K562 (cell line): ENCODE measurements at regions not wholly inside any gene's neighbourhood (a gene's known extent, or its start where the extent isn't known, plus 50 kb on each side); places are given as distances from the start of the nearest gene placed in this dataset.

Experiments
- BDP1 ChIP-seq: IDR thresholded peaks from 3 replicates; pipeline ENCODE4 v1.6.1; 2011; ENCODE audit not compliant: insufficient read length, insufficient read depth
- CHD1 ChIP-seq: fragments of 200-600 bp; sonication (generic); IDR thresholded peaks from one replicate; pipeline ENCODE4 v1.6.1; 2012; ENCODE audit warnings: mild to moderate bottlenecking, moderate library complexity, low read length, inconsistent platforms
- E2F1 ChIP-seq: sonication (generic); formaldehyde crosslinking; IDR thresholded peaks from 2 replicates; pipeline ENCODE4 v1.8.1; 2023; ENCODE audit warnings: mild to moderate bottlenecking, missing genetic modification reagents, moderate library complexity
- GATA2 ChIP-seq: sonication (generic); formaldehyde crosslinking; IDR thresholded peaks from 2 replicates; pipeline ENCODE4 v1.4.0; 2020; ENCODE audit warnings: mild to moderate bottlenecking, missing genetic modification reagents
- HIVEP1 ChIP-seq: fragments of 250-450 bp; sonication (Bioruptor Pico); IDR thresholded peaks from 2 replicates; pipeline ENCODE4 v1.4.0; 2020; ENCODE audit warnings: mild to moderate bottlenecking
- JUND ChIP-seq, 2 experiments: IDR thresholded peaks; 2 replicates in 1 of 2; 3 replicates in 1 of 2; pipeline ENCODE4 v1.6.1; 2011; ENCODE audit warnings: borderline replicate concordance in 2 of 2, low read depth in 2 of 2, low read length in 2 of 2, improper control_type of control experiment in 1 of 2, missing biosample characterization in 1 of 2, missing genetic modification characterization in 1 of 2, missing genetic modification reagents in 1 of 2
- MAZ ChIP-seq, 2 experiments: fragments of 450-650 bp in 1 of 2; sonication (generic) in 1 of 2; formaldehyde crosslinking; IDR thresholded peaks in 1 of 2; conservative IDR thresholded peaks in 1 of 2; 2 replicates each; pipeline versions ENCODE4 v1.4.0 to v1.5.0; 2020; ENCODE audit warnings: mild to moderate bottlenecking in 1 of 2, missing genetic modification reagents in 1 of 2
- SMC3 ChIP-seq: conservative IDR thresholded peaks from 2 replicates; pipeline ENCODE4 v1.6.1; 2011; ENCODE audit warnings: low read depth, low read length, improper control_type of control experiment; ENCODE audit not compliant: insufficient read depth
- YY1 ChIP-seq, 3 experiments: IDR thresholded peaks; 2 replicates each; pipeline ENCODE4 v1.6.1; 2011; ENCODE audit warnings: low read length in 2 of 3, mild to moderate bottlenecking in 2 of 3, moderate library complexity in 2 of 3, borderline replicate concordance in 1 of 3, control low read depth in 1 of 3, low read depth in 1 of 3; ENCODE audit not compliant: insufficient read depth in 3 of 3, insufficient replicate concordance in 2 of 3, control insufficient read depth in 1 of 3, insufficient read length in 1 of 3; ENCODE audit errors: extremely low read depth in 1 of 3
- ZC3H8 ChIP-seq: fragments of 450-650 bp; IDR thresholded peaks from 2 replicates; pipeline ENCODE4 v1.6.1; 2017
- ZNF23 ChIP-seq: fragments of 250-450 bp; sonication (Bioruptor Pico); IDR thresholded peaks from 2 replicates; pipeline ENCODE4 v1.4.0; 2020; ENCODE audit warnings: mild to moderate bottlenecking
- TF ChIP-seq, protein P1 (sequence below), 2 experiments: IDR thresholded peaks; 2 replicates each; pipeline ENCODE4 v1.6.1; 2012; ENCODE audit warnings: improper control_type of control experiment in 2 of 2, low read depth in 2 of 2, low read length in 2 of 2, borderline replicate concordance in 1 of 2

DNA sequence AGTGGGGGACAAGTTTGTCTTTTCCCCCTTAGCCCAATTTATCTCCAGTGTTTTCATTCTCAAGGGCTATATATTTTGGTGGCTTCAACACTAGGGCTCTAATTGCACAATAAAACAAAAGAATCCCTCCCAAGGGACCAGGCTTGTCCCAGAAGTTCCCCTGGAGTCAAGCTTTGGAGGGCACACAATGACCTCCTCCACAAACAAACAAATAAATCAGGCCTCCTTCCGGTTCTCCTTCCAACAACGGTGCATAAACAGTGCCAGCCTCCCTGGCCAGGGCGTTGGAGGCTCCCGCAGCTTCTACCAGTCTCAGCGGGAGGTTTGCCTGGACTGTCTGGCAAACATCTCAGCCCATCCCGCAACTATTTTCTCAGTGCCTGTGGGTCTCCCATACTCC is 188.0 kb upstream of the FOXF1 start:
- TF ChIP-seq CHD1 (no peak), SMC3 (no peak), ZNF23 (CRISPR knock-in tag) (no peak), E2F1 (CRISPR knock-in tag) (no peak), BDP1 (no peak), HIVEP1 (CRISPR knock-in tag) (no peak), MAZ (CRISPR knock-in tag; conservative IDR thresholded peaks at IDR 0.05 in 1 of 2, IDR thresholded peaks at IDR 0.05 in 1 of 2) (no peak), JUND (IDR thresholded peaks at IDR 0.05; ENCODE audit: borderline replicate concordance, low read depth, low read length) (no peak), JUND (tag; IDR thresholded peaks at IDR 0.05; ENCODE audit: borderline replicate concordance, low read depth, low read length) (no peak), YY1 (IDR thresholded peaks at IDR 0.05; ENCODE audit: borderline replicate concordance in 1 of 3, control insufficient read depth in 1 of 3, extremely low read depth in 1 of 3, insufficient read depth in 3 of 3, insufficient read length in 1 of 3, insufficient replicate concordance in 2 of 3, low read depth in 1 of 3, low read length in 2 of 3) (no peak), GATA2 (CRISPR knock-in tag) (no peak), ZC3H8 (no peak)
- TF ChIP-seq, protein P1, sequence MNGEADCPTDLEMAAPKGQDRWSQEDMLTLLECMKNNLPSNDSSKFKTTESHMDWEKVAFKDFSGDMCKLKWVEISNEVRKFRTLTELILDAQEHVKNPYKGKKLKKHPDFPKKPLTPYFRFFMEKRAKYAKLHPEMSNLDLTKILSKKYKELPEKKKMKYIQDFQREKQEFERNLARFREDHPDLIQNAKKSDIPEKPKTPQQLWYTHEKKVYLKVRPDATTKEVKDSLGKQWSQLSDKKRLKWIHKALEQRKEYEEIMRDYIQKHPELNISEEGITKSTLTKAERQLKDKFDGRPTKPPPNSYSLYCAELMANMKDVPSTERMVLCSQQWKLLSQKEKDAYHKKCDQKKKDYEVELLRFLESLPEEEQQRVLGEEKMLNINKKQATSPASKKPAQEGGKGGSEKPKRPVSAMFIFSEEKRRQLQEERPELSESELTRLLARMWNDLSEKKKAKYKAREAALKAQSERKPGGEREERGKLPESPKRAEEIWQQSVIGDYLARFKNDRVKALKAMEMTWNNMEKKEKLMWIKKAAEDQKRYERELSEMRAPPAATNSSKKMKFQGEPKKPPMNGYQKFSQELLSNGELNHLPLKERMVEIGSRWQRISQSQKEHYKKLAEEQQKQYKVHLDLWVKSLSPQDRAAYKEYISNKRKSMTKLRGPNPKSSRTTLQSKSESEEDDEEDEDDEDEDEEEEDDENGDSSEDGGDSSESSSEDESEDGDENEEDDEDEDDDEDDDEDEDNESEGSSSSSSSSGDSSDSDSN (IDR thresholded peaks at IDR 0.05; ENCODE audit: borderline replicate concordance in 1 of 2, low read depth in 2 of 2, low read length in 2 of 2) = no peak
